Nephron (organoid): ENCODE measurements at regions not wholly inside any gene's neighbourhood (a gene's known extent, or its start where the extent isn't known, plus 50 kb on each side); places are given as distances from the start of the nearest gene placed in this dataset.

ENCODE experiments used
- H3K27ac Mint-ChIP-seq, 3 experiments: 2 replicates each; pipeline ENCODE4 v1.8.0; 2020; ENCODE audit warnings: mixed read lengths in 3 of 3, mild to moderate bottlenecking in 2 of 3, moderate library complexity in 1 of 3
- H3K27me3 Mint-ChIP-seq: 2 replicates; pipeline ENCODE4 v1.8.0; 2021; ENCODE audit warnings: low read depth, mild to moderate bottlenecking, moderate library complexity, mixed read lengths
- H3K36me3 Mint-ChIP-seq: 2 replicates; pipeline ENCODE4 v1.8.0; 2020; ENCODE audit warnings: low read depth, mixed read lengths
- H3K4me1 Mint-ChIP-seq: 2 replicates; pipeline ENCODE4 v1.8.0; 2020; ENCODE audit warnings: mixed read lengths
- H3K4me3 Mint-ChIP-seq, 3 experiments: 2 replicates each; pipeline ENCODE4 v1.8.0; 2020; ENCODE audit warnings: mild to moderate bottlenecking in 3 of 3, mixed read lengths in 3 of 3, moderate library complexity in 2 of 3
- H3K9me3 Mint-ChIP-seq: 2 replicates; pipeline ENCODE4 v1.8.0; 2020; ENCODE audit warnings: mixed read lengths
- CTCF ChIP-seq, 3 experiments: fragments of 200-600 bp; sonication (generic); IDR thresholded peaks; one replicate each; pipeline ENCODE4 v1.5.0; 2021; ENCODE audit warnings: antibody characterized with exemption in 3 of 3; ENCODE audit not compliant: unreplicated experiment in 3 of 3

GRCh38 chr6:127030836-127031235, 87.6 kb upstream of the RSPO3 start:
- no peaks in the 10 kb centered on the region for H3K9me3 Mint-ChIP-seq

GRCh38 chr6:127031511-127031910, 87.0 kb upstream of the RSPO3 start:
- Mint-ChIP-seq H3K27ac (no peak overlapping the region), H3K4me1 (peaks cover 9% of the 10 kb centered on the region), H3K9me3 (no peaks in the 10 kb centered on the region), H3K36me3 (no peaks in the 10 kb centered on the region), H3K27me3 (no peaks in the 10 kb centered on the region), H3K4me3 (no peak overlapping the region)
- no peak for TF ChIP-seq CTCF (IDR thresholded peaks at IDR 0.05; ENCODE audit: unreplicated experiment in 3 of 3)

More at GRCh38 chr6:127030836-127031235, 87.6 kb upstream of the RSPO3 start:
- Mint-ChIP-seq H3K4me1 (peaks cover 9% of the 10 kb centered on the region), H3K27ac (no peak overlapping the region), H3K36me3 (no peaks in the 10 kb centered on the region), H3K27me3 (no peaks in the 10 kb centered on the region), H3K4me3 (no peak overlapping the region)
- TF ChIP-seq CTCF (IDR thresholded peaks at IDR 0.05; ENCODE audit: unreplicated experiment in 3 of 3): no peak

GRCh38 chr6:127032971-127033370, 85.5 kb upstream of the RSPO3 start:
- Mint-ChIP-seq H3K9me3 (no peaks in the 10 kb centered on the region), H3K36me3 (no peaks in the 10 kb centered on the region), H3K27me3 (no peaks in the 10 kb centered on the region), H3K4me1 (peaks cover 9% of the 10 kb centered on the region), H3K27ac (no peak overlapping the region), H3K4me3 (no peak overlapping the region)
- no peak for TF ChIP-seq CTCF (IDR thresholded peaks at IDR 0.05; ENCODE audit: unreplicated experiment in 3 of 3)

GRCh38 chr6:127051571-127052260, 66.8 kb upstream of the RSPO3 start:
- Mint-ChIP-seq H3K4me3 (no peak overlapping the region), H3K4me1 (no peaks in the 10 kb centered on the region), H3K27ac (no peak overlapping the region), H3K27me3 (no peaks in the 10 kb centered on the region), H3K9me3 (peaks cover 24% of the 10 kb centered on the region), H3K36me3 (peaks cover 4% of the 10 kb centered on the region)
- TF ChIP-seq CTCF (IDR thresholded peaks at IDR 0.05; ENCODE audit: unreplicated experiment in 3 of 3): no peak

- Mint-ChIP-seq H3K4me1 (no peaks in the 10 kb centered on the region), H3K9me3 (peaks cover 20% of the 10 kb centered on the region), H3K4me3 (no peak overlapping the region), H3K27ac (no peak overlapping the region), H3K27me3 (no peaks in the 10 kb centered on the region), H3K36me3 (peaks cover 4% of the 10 kb centered on the region)
- no peak for TF ChIP-seq CTCF (IDR thresholded peaks at IDR 0.05; ENCODE audit: unreplicated experiment in 3 of 3)
Observed at GRCh38 chr6:127053032-127053874, 65.2 kb upstream of the RSPO3 start.
